ENCODE measurements at regions not wholly inside any gene's neighbourhood (a gene's known extent, or its start where the extent isn't known, plus 50 kb on each side); places are given as distances from the start of the nearest gene placed in this dataset.

DNA sequence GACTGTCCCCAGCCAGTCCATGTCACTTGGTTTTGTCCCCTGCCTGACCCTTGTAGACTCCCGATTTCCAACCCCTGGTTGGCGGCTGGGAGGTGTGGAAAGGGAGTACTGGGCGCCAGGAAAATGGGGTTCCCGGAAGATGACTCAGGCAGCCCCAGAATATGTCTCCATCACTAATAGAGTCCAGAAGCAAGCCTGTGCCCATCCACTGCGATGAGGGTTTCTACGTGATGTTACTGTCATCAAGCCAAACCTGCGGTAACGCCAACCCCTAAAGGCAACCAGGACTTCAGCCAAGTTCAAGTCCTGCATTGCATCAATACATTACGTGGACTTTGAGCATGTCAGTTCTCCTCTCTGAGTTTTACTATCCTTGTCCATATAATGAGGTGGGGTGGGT lies 62.0 kb upstream of the TAF1B start:
- DNase-seq (no peak), ATAC-seq (no peak)
- H3K27me3 ChIP-seq, result no peaks in the 10 kb centered on the region
- H3K27ac ChIP-seq, result no peak overlapping the region
- H3K9me3 ChIP-seq, result no peaks in the 10 kb centered on the region
- no peaks in the 10 kb centered on the region for H3K36me3 ChIP-seq
- H3K4me1 ChIP-seq, result peaks cover 0 to 3% of the 10 kb centered on the region in 2 donors
- intact Hi-C loops (cut with DNase I), result no loop called here
- H3K4me3 ChIP-seq, result no peak overlapping the region
- TF ChIP-seq CTCF (IDR thresholded peaks at IDR 0.05), result no peak

DNA sequence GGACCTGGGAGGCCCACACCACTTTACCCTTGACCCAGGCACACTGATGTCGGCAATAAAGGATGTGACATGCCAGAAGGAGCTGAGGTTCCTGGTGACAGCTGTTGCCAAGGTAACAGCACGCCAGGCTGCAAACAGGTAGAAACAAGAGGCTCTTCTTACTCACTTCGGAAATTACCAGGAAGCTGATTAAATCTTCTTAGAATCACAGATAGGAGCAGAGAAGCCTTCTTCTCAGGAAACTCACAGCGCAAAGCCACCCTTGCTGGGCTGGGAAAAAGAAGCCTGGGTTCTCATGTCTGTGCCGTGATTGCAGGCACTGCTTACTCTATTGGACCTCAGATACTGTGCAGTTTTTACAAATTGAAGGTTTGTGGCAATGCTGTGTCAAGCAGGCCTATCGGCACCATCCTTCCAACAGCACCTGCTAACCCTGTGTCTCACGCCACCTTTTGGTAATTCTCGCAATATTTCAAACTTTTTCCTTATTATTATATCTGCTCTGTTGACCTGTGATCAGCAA lies 61.0 kb upstream of the TAF1B start:
- ATAC-seq (peak; percentile 69), DNase-seq (peak in 1 of 4 donors; percentile 55)
- Histone ChIP-seq H3K36me3 (no peaks in the 10 kb centered on the region), H3K9me3 (no peaks in the 10 kb centered on the region), H3K27ac (peak overlapping the region in 1 of 2 donors; percentile 45), H3K4me3 (no peak overlapping the region), H3K4me1 (peaks cover 0 to 3% of the 10 kb centered on the region in 2 donors), H3K27me3 (no peaks in the 10 kb centered on the region)
- intact Hi-C loops (cut with DNase I), result no loop called here
- TF ChIP-seq CTCF (IDR thresholded peaks at IDR 0.05), result no peak

- peaks cover 0 to 7% of the 10 kb centered on the region in 2 donors for H3K9me3 ChIP-seq
- intact Hi-C loops (cut with DNase I), result no loop called here
- ATAC-seq (no peak), DNase-seq (no peak)
- no peaks in the 10 kb centered on the region for H3K36me3 ChIP-seq
- peaks cover 0 to 11% of the 10 kb centered on the region in 2 donors for H3K4me1 ChIP-seq
- no peak overlapping the region for H3K27ac ChIP-seq
- H3K4me3 ChIP-seq, result no peak overlapping the region
- no peak for TF ChIP-seq CTCF (IDR thresholded peaks at IDR 0.05)
- no peaks in the 10 kb centered on the region for H3K27me3 ChIP-seq
These were observed 53.9 kb upstream of the TAF1B start for GRCh38 chr2:9789371-9789770.

GRCh38 chr2:9790702-9791225 lies 52.5 kb upstream of the TAF1B start:
- no peak overlapping the region for H3K27ac ChIP-seq
- ATAC-seq (no peak), DNase-seq (no peak)
- TF ChIP-seq CTCF (IDR thresholded peaks at IDR 0.05), result no peak
- H3K4me3 ChIP-seq, result no peak overlapping the region
- no peaks in the 10 kb centered on the region for H3K36me3 ChIP-seq
- peaks cover 0 to 7% of the 10 kb centered on the region in 2 donors for H3K9me3 ChIP-seq
- H3K4me1 ChIP-seq, result peaks cover 0 to 11% of the 10 kb centered on the region in 2 donors
- H3K27me3 ChIP-seq, result no peaks in the 10 kb centered on the region
- intact Hi-C loops (cut with DNase I), result no loop called here

DNA sequence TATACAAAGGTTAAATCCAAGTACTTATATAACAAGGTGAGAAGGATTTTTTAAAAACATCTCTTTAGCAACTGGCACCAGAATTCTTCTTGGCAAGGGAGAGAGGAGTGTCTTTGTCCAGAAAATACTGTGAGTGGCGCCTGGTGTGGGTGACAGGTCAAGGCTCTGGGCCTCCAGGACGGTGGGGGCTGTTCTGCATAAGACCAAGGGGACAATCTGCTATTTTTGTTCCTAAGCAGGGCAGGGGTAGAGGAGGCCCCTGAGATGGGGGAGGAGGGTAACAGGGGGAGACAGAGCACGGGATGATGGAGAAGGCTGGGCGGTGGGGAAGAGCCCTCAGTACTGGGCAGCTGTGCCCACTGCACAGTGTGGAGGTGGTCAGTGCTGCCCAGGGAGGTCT lies 51.6 kb upstream of the TAF1B start:
- Histone ChIP-seq H3K27me3 (no peaks in the 10 kb centered on the region), H3K4me3 (no peak overlapping the region), H3K4me1 (peaks cover 0 to 11% of the 10 kb centered on the region in 2 donors), H3K9me3 (peaks cover 0 to 7% of the 10 kb centered on the region in 2 donors), H3K27ac (no peak overlapping the region), H3K36me3 (no peaks in the 10 kb centered on the region)
- DNase-seq (no peak), ATAC-seq (no peak)
- TF ChIP-seq CTCF (IDR thresholded peaks at IDR 0.05), result no peak
- intact Hi-C loops (cut with DNase I), result no loop called here

Measured in left lung (tissue), 4 donors.